Activated naive CD8-positive, alpha-beta T cell (primary cell): ENCODE measurements at regions not wholly inside any gene's neighbourhood (a gene's known extent, or its start where the extent isn't known, plus 50 kb on each side); places are given as distances from the start of the nearest gene placed in this dataset.

Experiments
- H3K27ac Mint-ChIP-seq: one replicate; pipeline ENCODE4 v1.8.0; 2021; ENCODE audit warnings: mixed read lengths
- H3K27me3 Mint-ChIP-seq: one replicate; pipeline ENCODE4 v1.8.0; 2021; ENCODE audit warnings: mixed read lengths
- H3K36me3 Mint-ChIP-seq: one replicate; pipeline ENCODE4 v1.8.0; 2021; ENCODE audit warnings: mixed read lengths
- H3K4me1 Mint-ChIP-seq: one replicate; pipeline ENCODE4 v1.8.0; 2021; ENCODE audit warnings: low read depth, mixed read lengths
- H3K4me3 Mint-ChIP-seq: one replicate; pipeline ENCODE4 v1.8.0; 2021; ENCODE audit warnings: mild to moderate bottlenecking, mixed read lengths
- H3K9me3 Mint-ChIP-seq: one replicate; pipeline ENCODE4 v1.8.0; 2021; ENCODE audit warnings: low read depth, mixed read lengths

DNA sequence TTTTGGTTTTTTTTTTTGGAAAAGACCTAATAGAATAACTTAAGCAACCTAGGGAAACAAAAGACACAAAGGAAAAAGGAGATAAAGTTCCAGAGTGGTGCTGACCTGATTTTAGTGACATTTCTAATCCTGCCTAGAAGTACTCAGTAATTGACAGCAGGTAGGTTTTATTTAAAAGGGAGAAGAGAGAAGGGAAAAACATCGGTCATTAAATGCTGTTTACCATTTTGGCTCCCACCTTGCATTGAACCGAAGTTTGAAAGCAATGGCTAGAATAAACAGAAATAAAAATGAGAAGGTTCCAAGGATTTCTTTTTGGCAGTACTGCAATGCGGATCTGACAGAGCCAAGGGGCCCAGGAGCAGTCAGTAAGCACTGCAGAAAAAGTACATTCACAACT, 115.8 kb upstream of the MAOA start:
- H3K27ac Mint-ChIP-seq: no peak overlapping the region
- no peak overlapping the region for H3K4me3 Mint-ChIP-seq
- H3K36me3 Mint-ChIP-seq: no peaks in the 10 kb centered on the region
- H3K9me3 Mint-ChIP-seq: no peaks in the 10 kb centered on the region
- H3K4me1 Mint-ChIP-seq: peaks cover 1% of the 10 kb centered on the region
- H3K27me3 Mint-ChIP-seq: no peaks in the 10 kb centered on the region

DNA sequence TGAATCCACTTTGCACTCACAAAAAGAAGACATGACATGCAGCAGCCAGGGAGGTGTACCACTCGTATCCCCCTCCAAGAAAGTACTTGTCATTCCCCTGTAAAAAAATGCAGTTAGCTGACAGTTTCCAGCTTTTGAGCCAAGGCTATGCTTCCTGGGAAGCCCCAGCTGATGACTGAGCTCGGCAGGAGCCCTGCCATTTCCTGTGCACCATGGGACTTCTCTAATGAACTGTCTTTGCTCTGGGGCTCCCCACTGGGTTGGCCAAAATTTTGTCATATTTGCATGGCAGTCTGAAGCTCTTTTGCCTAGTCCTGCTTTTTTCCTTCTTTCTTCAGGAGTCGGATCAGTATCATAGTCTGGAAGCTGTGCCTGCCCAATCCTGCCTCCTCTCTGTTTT, 104.5 kb upstream of the MAOA start:
- H3K9me3 Mint-ChIP-seq: no peaks in the 10 kb centered on the region
- no peaks in the 10 kb centered on the region for H3K27me3 Mint-ChIP-seq
- H3K36me3 Mint-ChIP-seq: peaks cover 3% of the 10 kb centered on the region
- no peak overlapping the region for H3K27ac Mint-ChIP-seq
- H3K4me3 Mint-ChIP-seq: no peak overlapping the region
- no peaks in the 10 kb centered on the region for H3K4me1 Mint-ChIP-seq

DNA sequence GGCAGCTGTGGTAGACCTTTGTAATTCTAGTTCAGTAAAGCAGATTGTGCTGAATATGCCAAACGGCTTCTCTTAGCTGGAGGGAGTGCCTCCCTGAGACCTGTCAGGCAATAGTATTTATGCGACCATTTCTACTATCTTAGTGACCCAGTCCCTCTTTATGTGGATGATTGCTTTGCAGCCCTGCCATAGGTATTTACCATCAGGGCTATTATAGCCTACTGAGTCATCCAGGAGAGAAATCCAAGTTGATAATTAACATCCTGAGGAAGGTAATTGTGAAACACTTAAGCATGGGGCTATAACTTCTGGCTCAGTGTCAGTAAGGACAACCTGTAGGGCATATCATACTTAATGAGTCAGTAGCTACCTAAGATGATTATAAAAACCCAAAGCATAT, 103.9 kb upstream of the MAOA start:
- Mint-ChIP-seq H3K4me1 (no peaks in the 10 kb centered on the region), H3K27ac (no peak overlapping the region), H3K9me3 (no peaks in the 10 kb centered on the region), H3K36me3 (peaks cover 3% of the 10 kb centered on the region), H3K27me3 (no peaks in the 10 kb centered on the region), H3K4me3 (no peak overlapping the region)

DNA sequence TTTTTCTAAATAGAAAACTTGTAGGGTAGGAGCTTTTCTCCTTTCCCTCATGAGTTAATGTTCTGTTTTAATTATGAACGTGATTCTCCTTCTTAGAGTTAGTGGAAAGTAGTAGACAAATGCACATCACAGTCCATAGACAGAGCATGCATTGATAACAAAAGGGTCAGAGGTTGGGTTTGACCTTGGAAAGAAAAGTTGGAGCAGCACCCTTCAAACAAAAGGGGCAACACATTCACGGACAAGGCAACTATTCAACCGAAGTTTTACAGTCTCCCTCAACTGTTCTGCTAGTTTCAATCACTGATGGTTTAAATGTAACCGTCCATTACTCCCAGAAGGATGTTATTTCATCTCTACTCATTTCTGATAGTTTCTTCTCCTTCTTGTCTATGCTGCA, 103.4 kb upstream of the MAOA start:
- H3K4me3 Mint-ChIP-seq: no peak overlapping the region
- no peaks in the 10 kb centered on the region for H3K9me3 Mint-ChIP-seq
- no peaks in the 10 kb centered on the region for H3K4me1 Mint-ChIP-seq
- peaks cover 3% of the 10 kb centered on the region for H3K36me3 Mint-ChIP-seq
- no peaks in the 10 kb centered on the region for H3K27me3 Mint-ChIP-seq
- no peak overlapping the region for H3K27ac Mint-ChIP-seq

DNA sequence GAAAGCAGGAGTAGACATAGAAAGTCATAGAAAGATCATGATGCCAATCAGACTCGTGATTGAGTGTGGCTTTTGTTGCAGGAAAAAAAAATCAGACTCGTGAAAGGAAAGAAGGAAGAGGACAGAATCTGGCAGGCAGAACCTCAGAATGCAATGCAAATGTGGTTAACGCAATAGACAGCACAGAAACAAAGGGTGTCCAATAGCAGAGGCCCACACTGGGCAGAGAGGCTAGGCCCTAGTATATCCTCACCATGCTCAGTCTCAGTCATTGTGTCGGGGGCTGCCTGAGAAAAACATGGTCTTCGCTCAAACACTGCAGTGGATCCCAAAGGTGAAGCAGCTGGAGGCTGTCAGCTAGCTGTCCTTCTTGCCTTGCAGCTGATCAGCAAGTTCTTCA, 102.8 kb upstream of the MAOA start:
- H3K27me3 Mint-ChIP-seq: no peaks in the 10 kb centered on the region
- H3K4me3 Mint-ChIP-seq: no peak overlapping the region
- no peaks in the 10 kb centered on the region for H3K4me1 Mint-ChIP-seq
- H3K9me3 Mint-ChIP-seq: no peaks in the 10 kb centered on the region
- H3K36me3 Mint-ChIP-seq: peaks cover 3% of the 10 kb centered on the region
- H3K27ac Mint-ChIP-seq: no peak overlapping the region

DNA sequence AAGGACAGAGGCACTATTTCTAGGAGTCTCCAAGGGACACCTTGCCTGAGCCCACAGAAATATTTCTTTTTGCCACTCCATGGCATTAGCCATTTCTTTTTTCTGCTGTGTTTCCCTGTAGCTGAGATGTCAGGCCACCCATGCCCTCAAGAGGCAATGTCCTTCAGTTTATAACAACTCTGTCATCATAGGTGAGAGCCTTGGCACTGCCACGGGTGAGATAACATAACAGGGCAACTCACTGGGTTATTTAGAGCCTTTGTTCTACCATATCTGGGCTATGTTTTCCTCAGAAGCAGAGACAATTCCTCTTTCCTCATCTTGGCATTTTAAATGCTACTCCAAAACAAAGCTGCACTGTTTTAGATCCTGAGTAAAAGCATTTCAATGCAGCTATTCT, 99.9 kb upstream of the MAOA start:
- Mint-ChIP-seq H3K4me3 (no peak overlapping the region), H3K27ac (no peak overlapping the region), H3K4me1 (no peaks in the 10 kb centered on the region), H3K9me3 (no peaks in the 10 kb centered on the region), H3K36me3 (peaks cover 3% of the 10 kb centered on the region), H3K27me3 (no peaks in the 10 kb centered on the region)

DNA sequence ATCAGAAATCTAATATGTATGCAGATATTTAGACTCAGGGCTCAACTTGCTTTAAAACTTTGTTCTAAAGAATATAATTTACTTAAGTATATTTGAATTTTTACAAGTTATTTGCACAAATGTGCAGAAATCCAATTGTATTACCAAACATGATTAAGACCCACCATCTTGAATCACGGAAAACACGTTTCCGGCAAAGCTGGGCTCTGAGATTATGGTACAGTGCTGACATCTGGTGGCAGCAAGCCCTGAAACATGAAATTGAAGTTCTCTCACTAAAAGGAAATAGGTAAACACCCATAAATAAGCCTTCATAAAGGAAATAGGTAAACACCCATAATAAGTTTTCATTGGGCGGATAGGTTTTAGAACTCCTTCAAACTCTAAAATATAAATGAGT, 98.3 kb upstream of the MAOA start:
- H3K27ac Mint-ChIP-seq: no peak overlapping the region
- H3K36me3 Mint-ChIP-seq: peaks cover 3% of the 10 kb centered on the region
- H3K4me3 Mint-ChIP-seq: no peak overlapping the region
- no peaks in the 10 kb centered on the region for H3K4me1 Mint-ChIP-seq
- H3K9me3 Mint-ChIP-seq: no peaks in the 10 kb centered on the region
- H3K27me3 Mint-ChIP-seq: no peaks in the 10 kb centered on the region

DNA sequence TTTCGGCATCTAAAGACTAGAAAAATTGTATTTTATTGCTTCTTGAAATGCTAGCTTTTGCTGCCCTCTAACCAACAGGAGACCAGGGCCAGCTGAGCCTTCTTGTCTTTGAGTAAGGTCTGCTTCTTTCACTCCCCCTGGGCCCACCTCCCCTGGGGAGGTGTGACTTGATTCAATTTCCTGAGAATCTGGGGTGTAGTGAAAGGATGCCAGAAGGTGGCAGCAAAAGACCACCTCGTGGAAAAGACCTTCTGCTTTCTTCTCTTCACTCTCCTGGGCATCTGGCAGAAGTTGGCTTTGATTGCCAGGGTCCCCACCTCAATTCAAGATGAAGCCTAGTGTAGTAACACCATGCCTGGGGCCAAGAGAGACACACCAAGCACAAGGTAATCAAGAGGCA, 96.5 kb upstream of the MAOA start:
- Mint-ChIP-seq H3K36me3 (peaks cover 3% of the 10 kb centered on the region), H3K4me3 (no peak overlapping the region), H3K27ac (no peak overlapping the region), H3K27me3 (no peaks in the 10 kb centered on the region), H3K9me3 (no peaks in the 10 kb centered on the region), H3K4me1 (no peaks in the 10 kb centered on the region)

DNA sequence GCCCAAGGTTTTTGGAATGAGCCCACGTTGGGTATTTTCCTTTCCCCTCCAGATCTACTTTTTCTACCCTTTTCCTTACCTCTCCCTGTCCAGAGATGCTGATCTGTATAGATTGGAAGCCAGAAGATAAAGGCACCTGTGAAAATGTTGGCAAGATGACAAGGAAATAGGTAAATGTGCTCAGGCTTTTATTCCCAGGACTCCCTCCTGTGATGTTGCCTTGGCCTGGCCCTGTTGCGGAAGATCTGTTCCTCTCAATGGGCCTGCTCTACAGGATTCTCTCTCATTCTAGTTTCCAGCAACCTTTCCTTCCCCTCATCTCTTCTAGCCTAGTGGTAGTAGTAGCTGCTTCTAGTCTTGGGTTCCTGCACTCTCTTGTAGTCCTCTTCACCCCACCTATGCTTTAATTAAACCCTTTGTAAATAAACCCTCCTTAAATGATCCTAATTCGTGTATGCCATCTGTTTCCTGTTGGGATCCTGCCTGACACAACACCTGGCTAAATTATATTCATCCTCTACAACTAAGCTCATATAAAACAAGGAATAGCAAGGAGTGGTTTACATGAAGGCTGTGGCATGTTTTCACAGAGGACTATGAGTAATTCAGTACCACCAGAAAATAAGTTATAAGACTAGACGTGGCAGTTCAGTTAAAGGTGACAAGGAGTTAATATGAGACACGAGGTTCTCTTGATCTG, 95.7 kb upstream of the MAOA start:
- Mint-ChIP-seq H3K36me3 (peaks cover 3% of the 10 kb centered on the region), H3K9me3 (no peaks in the 10 kb centered on the region), H3K4me3 (no peak overlapping the region), H3K27ac (no peak overlapping the region), H3K27me3 (no peaks in the 10 kb centered on the region), H3K4me1 (no peaks in the 10 kb centered on the region)

DNA sequence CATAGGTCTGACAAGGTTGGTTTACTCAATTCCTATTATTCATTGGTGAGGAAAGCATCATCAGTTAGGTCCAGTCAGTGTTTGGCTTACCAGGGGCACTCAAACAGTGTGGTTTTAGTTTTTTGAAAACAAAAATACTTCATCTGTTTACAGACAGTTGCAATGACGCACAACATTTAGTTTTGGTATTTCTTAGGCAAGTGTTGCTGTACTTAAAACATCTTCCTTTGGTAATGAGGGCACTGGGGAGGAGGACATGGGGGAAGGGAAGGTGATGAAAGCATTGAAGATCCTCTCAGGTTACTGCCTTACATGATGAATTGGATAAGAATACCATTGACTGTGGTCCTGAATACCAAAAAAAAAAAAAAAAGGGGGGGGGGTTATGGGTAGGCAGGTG, 93.7 kb upstream of the MAOA start:
- Mint-ChIP-seq H3K9me3 (no peaks in the 10 kb centered on the region), H3K4me1 (no peaks in the 10 kb centered on the region), H3K27ac (no peak overlapping the region)

DNA sequence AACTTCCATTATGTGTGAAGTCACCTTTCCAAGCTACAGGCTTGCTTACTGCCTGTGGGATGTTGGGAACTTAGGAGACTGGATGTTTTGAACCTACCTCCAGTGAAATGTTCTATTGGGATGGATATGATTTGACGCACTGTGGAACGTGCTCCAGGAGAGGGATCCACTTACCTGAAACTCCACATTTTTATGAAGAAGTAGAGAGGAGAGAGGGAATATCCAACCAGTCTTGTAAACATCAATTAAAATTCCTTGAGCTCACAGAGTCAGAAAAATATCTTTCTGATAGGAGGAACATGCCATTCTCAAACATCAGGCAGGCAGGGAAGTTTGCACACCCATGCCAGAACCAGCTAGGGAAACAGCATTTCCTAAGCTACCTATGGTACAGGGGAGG, 91.1 kb upstream of the MAOA start:
- Mint-ChIP-seq H3K27ac (no peak overlapping the region), H3K9me3 (no peaks in the 10 kb centered on the region), H3K27me3 (peaks cover 2% of the 10 kb centered on the region), H3K4me1 (no peaks in the 10 kb centered on the region), H3K4me3 (no peak overlapping the region), H3K36me3 (no peaks in the 10 kb centered on the region)

More for the DNA sequence above, 93.7 kb upstream of the MAOA start:
- Mint-ChIP-seq H3K36me3 (no peaks in the 10 kb centered on the region), H3K4me3 (no peak overlapping the region), H3K27me3 (no peaks in the 10 kb centered on the region)

DNA sequence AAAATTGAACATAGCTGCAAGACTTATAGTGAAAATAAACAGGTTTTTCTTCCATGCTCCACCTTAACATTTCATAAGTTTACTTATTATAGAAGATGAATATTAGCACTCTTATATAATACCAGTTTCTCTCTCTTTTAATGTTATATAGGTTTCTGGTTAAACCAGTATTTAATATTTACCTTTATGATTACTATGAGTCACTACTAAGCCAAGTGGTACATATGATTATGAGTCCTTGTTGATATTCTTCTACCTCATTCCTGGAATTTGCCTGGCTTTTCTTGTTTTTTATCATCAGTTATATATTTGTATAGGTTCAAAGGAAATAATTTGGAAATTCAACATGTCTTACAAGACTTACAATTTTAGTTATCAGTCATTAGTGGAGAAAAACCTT, 89.9 kb upstream of the MAOA start:
- no peaks in the 10 kb centered on the region for H3K9me3 Mint-ChIP-seq

DNA sequence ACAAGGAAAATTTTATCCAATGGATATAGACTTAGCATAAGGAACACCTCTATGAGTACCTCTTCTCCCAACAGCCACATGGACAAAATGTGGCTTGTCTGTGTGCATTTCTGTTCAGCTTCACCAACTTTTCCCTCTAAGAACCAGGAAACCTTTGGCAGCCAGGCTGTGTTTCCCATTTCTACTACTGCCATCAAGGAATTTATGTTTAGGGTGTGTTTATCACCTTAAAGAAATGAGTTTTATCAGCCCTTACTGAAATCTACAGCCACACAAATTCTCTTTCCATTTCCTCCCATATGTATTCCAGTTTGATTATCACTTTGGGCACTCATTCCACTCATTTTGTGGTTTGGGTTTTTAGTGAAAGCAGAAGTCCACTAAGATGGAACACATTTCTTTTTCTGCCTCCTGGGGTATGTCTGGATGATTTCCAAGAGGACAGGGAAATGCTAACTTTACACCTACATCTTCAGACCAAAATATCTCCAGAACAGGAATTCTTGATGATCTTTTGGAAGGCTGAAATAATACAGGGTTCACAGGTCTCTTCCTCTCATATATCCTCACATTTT, 82.6 kb upstream of the MAOA start:
- Mint-ChIP-seq H3K4me1 (no peaks in the 10 kb centered on the region), H3K27me3 (peaks cover 2% of the 10 kb centered on the region), H3K36me3 (no peaks in the 10 kb centered on the region), H3K4me3 (no peak overlapping the region), H3K9me3 (no peaks in the 10 kb centered on the region), H3K27ac (no peak overlapping the region)

More for the DNA sequence above, 89.9 kb upstream of the MAOA start:
- H3K27me3 Mint-ChIP-seq: peaks cover 2% of the 10 kb centered on the region
- no peaks in the 10 kb centered on the region for H3K36me3 Mint-ChIP-seq
- H3K4me3 Mint-ChIP-seq: no peak overlapping the region
- no peak overlapping the region for H3K27ac Mint-ChIP-seq
- no peaks in the 10 kb centered on the region for H3K4me1 Mint-ChIP-seq

DNA sequence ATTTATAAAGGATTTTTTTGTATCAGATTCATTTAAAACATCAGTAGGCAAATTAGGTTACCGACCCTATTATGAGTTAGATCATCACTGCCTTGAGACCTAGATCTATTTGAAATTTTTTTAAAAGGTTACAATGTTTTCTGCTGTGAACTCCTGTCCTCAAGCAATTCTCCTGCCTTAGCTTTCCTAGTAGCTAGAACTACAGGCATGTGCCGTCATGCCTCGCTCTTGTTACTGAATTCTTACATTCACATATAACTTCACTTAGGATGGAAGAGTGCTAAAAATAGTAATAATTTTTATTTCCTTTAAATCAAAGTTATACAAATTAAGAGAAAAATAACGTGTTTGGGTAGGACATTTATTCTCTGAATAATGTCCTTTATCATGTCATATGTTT, 75.5 kb upstream of the MAOA start:
- Mint-ChIP-seq H3K4me3 (no peak overlapping the region), H3K27me3 (peaks cover 1% of the 10 kb centered on the region), H3K4me1 (no peaks in the 10 kb centered on the region), H3K9me3 (no peaks in the 10 kb centered on the region), H3K27ac (no peak overlapping the region), H3K36me3 (no peaks in the 10 kb centered on the region)

DNA sequence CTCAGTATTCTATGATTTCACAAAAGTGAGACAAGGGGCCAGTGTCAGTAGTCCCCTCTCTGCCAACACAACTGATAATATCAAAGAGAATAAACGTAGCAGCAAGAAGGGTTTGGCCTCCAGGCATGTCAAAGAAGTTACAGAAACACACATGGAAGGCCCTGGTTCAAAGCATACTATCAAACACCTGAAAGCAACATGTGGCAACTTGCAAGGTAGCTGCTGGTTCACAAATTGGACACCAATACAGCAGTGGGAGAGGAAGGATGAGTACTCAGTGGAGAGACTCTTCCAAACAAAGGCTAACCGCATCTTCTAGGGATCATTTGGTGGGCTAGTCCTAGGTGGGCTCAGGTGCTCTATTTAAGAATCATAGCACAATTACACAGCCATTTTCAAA, 74.9 kb upstream of the MAOA start:
- Mint-ChIP-seq H3K4me3 (no peak overlapping the region), H3K9me3 (no peaks in the 10 kb centered on the region), H3K27me3 (peaks cover 1% of the 10 kb centered on the region)

DNA sequence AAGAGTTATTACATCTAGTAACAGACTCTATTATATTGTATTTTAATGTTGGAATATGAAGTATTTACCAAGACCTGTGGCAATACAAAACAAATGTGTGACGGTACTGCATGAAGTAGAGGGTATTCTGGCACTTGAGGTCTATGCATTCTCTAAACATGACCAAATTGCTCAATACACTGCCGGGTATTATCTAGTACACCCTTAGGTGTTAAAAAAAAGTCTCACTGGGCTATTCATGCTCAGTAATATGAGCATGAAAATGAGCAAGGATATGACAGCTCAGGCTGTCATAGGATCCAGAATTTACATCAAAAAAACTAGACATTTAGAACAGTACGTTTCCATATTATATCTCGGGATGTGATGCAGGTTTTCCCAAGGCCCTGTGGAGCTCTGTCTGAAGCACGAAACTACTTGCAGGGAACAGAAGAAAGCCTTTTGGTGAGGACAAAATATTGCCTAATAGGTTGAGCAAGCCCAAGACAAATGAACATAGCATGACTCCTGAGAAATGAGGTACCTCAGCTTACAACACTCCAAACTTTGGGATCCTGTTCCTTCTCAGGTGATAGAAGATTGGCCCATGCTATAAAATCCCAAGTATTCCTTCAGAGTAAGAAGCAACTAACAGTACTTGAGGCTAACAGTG, 74.1 kb upstream of the MAOA start:
- Mint-ChIP-seq H3K27me3 (peaks cover 1% of the 10 kb centered on the region), H3K36me3 (no peaks in the 10 kb centered on the region), H3K27ac (no peak overlapping the region), H3K4me1 (no peaks in the 10 kb centered on the region), H3K4me3 (no peak overlapping the region), H3K9me3 (no peaks in the 10 kb centered on the region)

More for the DNA sequence above, 74.9 kb upstream of the MAOA start:
- H3K4me1 Mint-ChIP-seq: no peaks in the 10 kb centered on the region
- no peak overlapping the region for H3K27ac Mint-ChIP-seq
- no peaks in the 10 kb centered on the region for H3K36me3 Mint-ChIP-seq
